ENCODE measurements at regions not wholly inside any gene's neighbourhood (a gene's known extent, or its start where the extent isn't known, plus 50 kb on each side); places are given as distances from the start of the nearest gene placed in this dataset.

DNA sequence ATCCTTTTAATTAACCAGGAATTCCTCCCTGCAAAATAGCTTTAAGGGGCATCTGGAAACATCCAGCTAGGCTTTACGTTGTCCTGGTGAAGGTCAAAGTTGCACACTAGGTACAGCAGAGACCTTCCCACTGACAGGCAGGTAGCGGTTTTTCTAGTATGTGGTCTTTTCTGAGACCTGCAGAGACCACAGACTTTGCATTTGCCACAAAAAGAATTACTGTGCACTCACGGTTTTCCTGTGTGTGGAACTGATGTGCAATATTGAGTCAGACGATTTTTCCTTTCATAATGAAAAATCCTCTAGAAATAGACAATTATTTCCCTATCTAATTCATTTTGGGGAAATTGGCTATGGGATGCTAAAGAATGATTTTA, 417.0 kb upstream of the ADAMTSL1 start:
- no peak overlapping the region for H3K27ac ChIP-seq (ENCODE audit: insufficient read depth, low read length)
- in situ Hi-C loops (cut with MboI; ENCODE audit: low sequenced_read_pairs), result no loop called here
- H2BK5ac ChIP-seq (ENCODE audit: low read depth, low read length, poor library complexity, severe bottlenecking), result no peak overlapping the region
- DNase-seq (no peak), ATAC-seq (ENCODE audit: low read depth) (no peak)
- no peaks in the 10 kb centered on the region for H4K20me1 ChIP-seq (ENCODE audit: insufficient read depth, low read length)
- no peak overlapping the region for H4K91ac ChIP-seq (ENCODE audit: insufficient read depth, low read depth, low read length)
- H3K9ac ChIP-seq (ENCODE audit: low read depth, low read length), result no peak overlapping the region
- WGBS, 2 experiments (ENCODE audit: extremely low coverage in 2 of 2, insufficient read length in 1 of 2), result 83% methylated on average over 1 of the region's 4 CpGs; no CpG with 5 or more reads in 1 of the 2 experiments
- H3K27me3 ChIP-seq (ENCODE audit: control insufficient read depth, insufficient read depth, low read length), result no peaks in the 10 kb centered on the region
- H3K9me1 ChIP-seq (ENCODE audit: insufficient read depth, low read length), result no peaks in the 10 kb centered on the region
- H2BK20ac ChIP-seq (ENCODE audit: low read depth, low read length), result no peak overlapping the region
- no peak overlapping the region for H2BK120ac ChIP-seq (ENCODE audit: low read depth, low read length)
- POLR2A ChIA-PET (ENCODE audit: unreplicated experiment), result no interaction called here
- BruUV-seq (replicated peaks), result no TSS peak
- H3K4ac ChIP-seq (ENCODE audit: low read depth, low read length), result no peak overlapping the region
- H3K9me3 ChIP-seq (ENCODE audit: control insufficient read depth, insufficient read depth, low read length), result no peaks in the 10 kb centered on the region
- no peak overlapping the region for H3K14ac ChIP-seq (replicated peaks; ENCODE audit: low read depth, low read length)
- no peak overlapping the region for H4K8ac ChIP-seq (ENCODE audit: low read depth in 2 of 2, low read length in 2 of 2)
- H3K18ac ChIP-seq (ENCODE audit: low read depth, low read length), result no peak overlapping the region
- H4K5ac ChIP-seq (ENCODE audit: low read depth, low read length), result no peak overlapping the region
- TF ChIP-seq SMC3 (IDR thresholded peaks at IDR 0.05; ENCODE audit: low read depth, low read length) (no peak), CEBPB (IDR thresholded peaks at IDR 0.05; ENCODE audit: low read depth, low read length) (no peak), POLR2A (IDR thresholded peaks at IDR 0.05; ENCODE audit: low read depth, low read length) (no peak), MAFK (IDR thresholded peaks at IDR 0.05; ENCODE audit: low read depth, low read length) (no peak), NFE2L2 (IDR thresholded peaks at IDR 0.05; ENCODE audit: low read depth, low read length) (no peak), FOS (IDR thresholded peaks at IDR 0.05; ENCODE audit: low read depth, low read length) (no peak), RAD21 (IDR thresholded peaks at IDR 0.05; ENCODE audit: low read length) (no peak), CHD1 (IDR thresholded peaks at IDR 0.05; ENCODE audit: low read depth, low read length) (no peak), MAZ (IDR thresholded peaks at IDR 0.05; ENCODE audit: borderline replicate concordance, low read depth, low read length) (no peak), RFX5 (IDR thresholded peaks at IDR 0.05; ENCODE audit: low read depth, low read length) (no peak), BHLHE40 (IDR thresholded peaks at IDR 0.05; ENCODE audit: low read depth, low read length) (no peak)
- TF ChIP-seq, protein P1, sequence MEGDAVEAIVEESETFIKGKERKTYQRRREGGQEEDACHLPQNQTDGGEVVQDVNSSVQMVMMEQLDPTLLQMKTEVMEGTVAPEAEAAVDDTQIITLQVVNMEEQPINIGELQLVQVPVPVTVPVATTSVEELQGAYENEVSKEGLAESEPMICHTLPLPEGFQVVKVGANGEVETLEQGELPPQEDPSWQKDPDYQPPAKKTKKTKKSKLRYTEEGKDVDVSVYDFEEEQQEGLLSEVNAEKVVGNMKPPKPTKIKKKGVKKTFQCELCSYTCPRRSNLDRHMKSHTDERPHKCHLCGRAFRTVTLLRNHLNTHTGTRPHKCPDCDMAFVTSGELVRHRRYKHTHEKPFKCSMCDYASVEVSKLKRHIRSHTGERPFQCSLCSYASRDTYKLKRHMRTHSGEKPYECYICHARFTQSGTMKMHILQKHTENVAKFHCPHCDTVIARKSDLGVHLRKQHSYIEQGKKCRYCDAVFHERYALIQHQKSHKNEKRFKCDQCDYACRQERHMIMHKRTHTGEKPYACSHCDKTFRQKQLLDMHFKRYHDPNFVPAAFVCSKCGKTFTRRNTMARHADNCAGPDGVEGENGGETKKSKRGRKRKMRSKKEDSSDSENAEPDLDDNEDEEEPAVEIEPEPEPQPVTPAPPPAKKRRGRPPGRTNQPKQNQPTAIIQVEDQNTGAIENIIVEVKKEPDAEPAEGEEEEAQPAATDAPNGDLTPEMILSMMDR (conservative IDR thresholded peaks at IDR 0.05; ENCODE audit: low read depth, low read length), result no peak
- TF ChIP-seq, protein P2, sequence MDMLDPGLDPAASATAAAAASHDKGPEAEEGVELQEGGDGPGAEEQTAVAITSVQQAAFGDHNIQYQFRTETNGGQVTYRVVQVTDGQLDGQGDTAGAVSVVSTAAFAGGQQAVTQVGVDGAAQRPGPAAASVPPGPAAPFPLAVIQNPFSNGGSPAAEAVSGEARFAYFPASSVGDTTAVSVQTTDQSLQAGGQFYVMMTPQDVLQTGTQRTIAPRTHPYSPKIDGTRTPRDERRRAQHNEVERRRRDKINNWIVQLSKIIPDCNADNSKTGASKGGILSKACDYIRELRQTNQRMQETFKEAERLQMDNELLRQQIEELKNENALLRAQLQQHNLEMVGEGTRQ (IDR thresholded peaks at IDR 0.05; ENCODE audit: low read depth, low read length), result no peak
- TF ChIP-seq, protein P3, sequence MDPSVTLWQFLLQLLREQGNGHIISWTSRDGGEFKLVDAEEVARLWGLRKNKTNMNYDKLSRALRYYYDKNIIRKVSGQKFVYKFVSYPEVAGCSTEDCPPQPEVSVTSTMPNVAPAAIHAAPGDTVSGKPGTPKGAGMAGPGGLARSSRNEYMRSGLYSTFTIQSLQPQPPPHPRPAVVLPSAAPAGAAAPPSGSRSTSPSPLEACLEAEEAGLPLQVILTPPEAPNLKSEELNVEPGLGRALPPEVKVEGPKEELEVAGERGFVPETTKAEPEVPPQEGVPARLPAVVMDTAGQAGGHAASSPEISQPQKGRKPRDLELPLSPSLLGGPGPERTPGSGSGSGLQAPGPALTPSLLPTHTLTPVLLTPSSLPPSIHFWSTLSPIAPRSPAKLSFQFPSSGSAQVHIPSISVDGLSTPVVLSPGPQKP (IDR thresholded peaks at IDR 0.05; ENCODE audit: borderline replicate concordance, low read depth, low read length), result no peak
- dilution Hi-C loops (cut with HindIII; ENCODE audit: low sequenced_read_pairs, unreplicated experiment), result no loop called here
- H2BK15ac ChIP-seq (ENCODE audit: low read depth, low read length), result no peak overlapping the region
- CTCF ChIA-PET, result no interaction called here
- H3K56ac ChIP-seq (ENCODE audit: extremely low read depth, insufficient read depth, low read length), result no peak overlapping the region
- H3K4me3 ChIP-seq (ENCODE audit: insufficient read depth, low read depth, low read length), result no peak overlapping the region
- intact Hi-C loops (cut with micrococcal nuclease), result no loop called here
- H2AFZ ChIP-seq (replicated peaks; ENCODE audit: low read length, poor library complexity), result no peak overlapping the region
- no peak overlapping the region for H2AK9ac ChIP-seq (replicated peaks; ENCODE audit: low read depth, low read length, poor library complexity)
- H3K79me1 ChIP-seq (ENCODE audit: low read depth in 1 of 2, low read length in 2 of 2), result no peaks in the 10 kb centered on the region
- no peak overlapping the region for H3K4me2 ChIP-seq (ENCODE audit: low read depth, low read length)
- H2AK5ac ChIP-seq (ENCODE audit: low read depth, low read length), result no peak overlapping the region
- no peak overlapping the region for H3K23ac ChIP-seq (ENCODE audit: low read depth, low read length)
- no peaks in the 10 kb centered on the region for H3K4me1 ChIP-seq (ENCODE audit: control insufficient read depth, insufficient read depth, low read length)
- H3K36me3 ChIP-seq (ENCODE audit: control insufficient read depth, insufficient read depth, low read length), result no peaks in the 10 kb centered on the region
